Right atrium auricular region (tissue), 2 donors: ENCODE measurements at regions not wholly inside any gene's neighbourhood (a gene's known extent, or its start where the extent isn't known, plus 50 kb on each side); places are given as distances from the start of the nearest gene placed in this dataset.

Source experiments
- DNase-seq: peaks from one replicate; pipeline ENCODE4 v3.0.0-alpha.2; 2019; ENCODE audit warnings: low spot score
- H3K27ac ChIP-seq, 2 donors: fragments of 200-600 bp; sonication (generic); 1 replicate in 1 of 2; 2 replicates in 1 of 2; pipeline ENCODE4 v1.5.1; 2016 to 2019
- H3K27me3 ChIP-seq, 2 donors: fragments of 200-600 bp; sonication (generic); one replicate each; pipeline versions ENCODE4 v1.5.1 to v1.6.0; 2017 to 2019
- H3K36me3 ChIP-seq: fragments of 200-600 bp; sonication (generic); one replicate; pipeline ENCODE4 v1.5.1; 2016
- H3K4me1 ChIP-seq, 2 donors: fragments of 200-600 bp; sonication (generic); one replicate each; pipeline versions ENCODE4 v1.5.1 to v1.6.0; 2017 to 2019
- H3K4me3 ChIP-seq, 2 donors: fragments of 200-600 bp; sonication (generic); 1 replicate in 1 of 2; 2 replicates in 1 of 2; pipeline ENCODE4 v1.5.1; 2017 to 2019; ENCODE audit warnings: mild to moderate bottlenecking in 1 of 2, moderate library complexity in 1 of 2
- H3K9me3 ChIP-seq, 2 donors: fragments of 200-600 bp; sonication (generic); one replicate each; pipeline ENCODE4 v1.5.1; 2019
- CTCF ChIP-seq, 2 donors: fragments of 200-600 bp; sonication (generic); IDR thresholded peaks; one replicate each; pipeline ENCODE4 v1.5.1; 2019; ENCODE audit warnings: antibody characterized with exemption in 2 of 2

- H3K9me3 ChIP-seq, result no peaks in the 10 kb centered on the region
- no peak for TF ChIP-seq CTCF (IDR thresholded peaks at IDR 0.05)
- no peak for DNase-seq
- no peak overlapping the region for H3K4me3 ChIP-seq
- no peaks in the 10 kb centered on the region for H3K27me3 ChIP-seq
- H3K36me3 ChIP-seq, result no peaks in the 10 kb centered on the region
- H3K4me1 ChIP-seq, result no peaks in the 10 kb centered on the region
- no peak overlapping the region for H3K27ac ChIP-seq
Measured at GRCh38 chrX:141439651-141440050, 144.9 kb downstream of the SPANXA1 start.

GRCh38 chrX:141415889-141416288, 168.6 kb downstream of the SPANXA1 start:
- Histone ChIP-seq H3K4me1 (no peaks in the 10 kb centered on the region), H3K9me3 (no peaks in the 10 kb centered on the region), H3K36me3 (no peaks in the 10 kb centered on the region), H3K27ac (no peak overlapping the region), H3K27me3 (no peaks in the 10 kb centered on the region), H3K4me3 (no peak overlapping the region)
- no peak for DNase-seq
- TF ChIP-seq CTCF (IDR thresholded peaks at IDR 0.05), result no peak

GRCh38 chrX:141405853-141406492, 163.7 kb upstream of the SPANXC start:
- H3K36me3 ChIP-seq, result no peaks in the 10 kb centered on the region
- H3K27me3 ChIP-seq, result no peaks in the 10 kb centered on the region
- H3K4me1 ChIP-seq, result no peaks in the 10 kb centered on the region
- TF ChIP-seq CTCF (IDR thresholded peaks at IDR 0.05), result no peak
- no peak for DNase-seq
- no peak overlapping the region for H3K4me3 ChIP-seq
- H3K27ac ChIP-seq, result no peak overlapping the region
- no peaks in the 10 kb centered on the region for H3K9me3 ChIP-seq

GRCh38 chrX:141405486-141405852, 163.2 kb upstream of the SPANXC start:
- TF ChIP-seq CTCF (IDR thresholded peaks at IDR 0.05), result no peak
- Histone ChIP-seq H3K27ac (no peak overlapping the region), H3K9me3 (no peaks in the 10 kb centered on the region), H3K4me1 (no peaks in the 10 kb centered on the region), H3K36me3 (no peaks in the 10 kb centered on the region), H3K4me3 (no peak overlapping the region), H3K27me3 (no peaks in the 10 kb centered on the region)
- no peak for DNase-seq

GRCh38 chrX:141402897-141403610, 160.7 kb upstream of the SPANXC start:
- Histone ChIP-seq H3K27ac (no peak overlapping the region), H3K4me3 (no peak overlapping the region), H3K27me3 (no peaks in the 10 kb centered on the region), H3K4me1 (no peaks in the 10 kb centered on the region), H3K9me3 (no peaks in the 10 kb centered on the region), H3K36me3 (no peaks in the 10 kb centered on the region)
- no peak for DNase-seq
- TF ChIP-seq CTCF (IDR thresholded peaks at IDR 0.05), result no peak

GRCh38 chrX:141396536-141396935, 154.2 kb upstream of the SPANXC start:
- Histone ChIP-seq H3K36me3 (no peaks in the 10 kb centered on the region), H3K9me3 (no peaks in the 10 kb centered on the region), H3K27me3 (no peaks in the 10 kb centered on the region), H3K4me3 (no peak overlapping the region), H3K27ac (no peak overlapping the region), H3K4me1 (no peaks in the 10 kb centered on the region)
- no peak for DNase-seq
- TF ChIP-seq CTCF (IDR thresholded peaks at IDR 0.05), result no peak
